Pancreas (tissue), 10 donors: ENCODE measurements at regions not wholly inside any gene's neighbourhood (a gene's known extent, or its start where the extent isn't known, plus 50 kb on each side); places are given as distances from the start of the nearest gene placed in this dataset.

Experiments used
- ATAC-seq, 4 donors: fragments of 200-7000 bp; cut with Tn5 transposase; one replicate each; pipeline versions ENCODE4 v1.8.0 to v1.9.1; 2020; ENCODE audit warnings: mild to moderate bottlenecking in 4 of 4, moderate library complexity in 4 of 4
- DNase-seq, 6 donors: peaks; one replicate each; pipeline ENCODE4 v3.0.0-alpha.2; 2020
- FAIRE-seq: peaks from 2 replicates; lab custom pipeline; 2012; peaks lifted over from hg19 to GRCh38; lab: Jason Lieb, UNC
- H3K27ac ChIP-seq, 4 donors: fragments of 200-600 bp; sonication (generic); 1 replicate in 3 of 4; 2 replicates in 1 of 4; pipeline versions ENCODE4 v1.5.0 to v1.8.0; 2020
- H3K27me3 ChIP-seq, 4 donors: fragments of 200-600 bp; one replicate each; pipeline ENCODE4 v1.8.0; 2021
- H3K36me3 ChIP-seq, 3 donors: fragments of 200-600 bp; sonication (generic) in 1 of 3; one replicate each; pipeline versions ENCODE4 v1.5.0 to v1.8.0; 2020 to 2021
- H3K4me1 ChIP-seq, 3 donors: fragments of 200-600 bp; one replicate each; pipeline ENCODE4 v1.8.0; 2021
- H3K4me3 ChIP-seq, 4 donors: fragments of 200-600 bp; sonication (generic) in 2 of 4; one replicate each; pipeline versions ENCODE4 v1.5.0 to v1.8.0; 2020 to 2021
- H3K9me3 ChIP-seq, 4 donors: fragments of 200-600 bp; one replicate each; pipeline ENCODE4 v1.8.0; 2021
- WGBS, 2 donors: extraction: QIAGEN DNeasy Blood & Tissue Kit; methylation state at CpG; one replicate each; pipeline ENCODE4 v1.1.7; 2013; 5-methylcytosine and 5-hydroxymethylcytosine counted together
- intact Hi-C, 3 donors: fragments of 100-400 bp; cut with DNase I; formaldehyde crosslinking; loops; one replicate each; pipeline versions ENCODE4 v1.11.1 to v1.14.2; 2022
- TF ChIP-seq, protein P1 (sequence below), 4 donors: fragments of 200-600 bp; sonication (generic) in 3 of 4; IDR thresholded peaks; one replicate each; pipeline versions ENCODE4 v1.5.0 to v1.8.0; 2021; ENCODE audit warnings: antibody characterized with exemption in 4 of 4
- donor health status: healthy with polysubstance abuse.
- donor health status: DM: no; HTN: no; CAD: no; lungs with moderate emphysema.
- donor health status: DM: no; HTN: no; CAD: no.
- donor health status: control.
- donor health status: control.
- donor health status: Bipolar disorder and iron deficiency.
- donor health status: DM: yes; HTN: yes; CAD: no.
- donor health status: DM: no; HTN: no; CAD: no.
- donor health status: DM: no; HTN: no; CAD: no.
- donor health status: DM: yes; HTN: yes; CAD: no.

DNA sequence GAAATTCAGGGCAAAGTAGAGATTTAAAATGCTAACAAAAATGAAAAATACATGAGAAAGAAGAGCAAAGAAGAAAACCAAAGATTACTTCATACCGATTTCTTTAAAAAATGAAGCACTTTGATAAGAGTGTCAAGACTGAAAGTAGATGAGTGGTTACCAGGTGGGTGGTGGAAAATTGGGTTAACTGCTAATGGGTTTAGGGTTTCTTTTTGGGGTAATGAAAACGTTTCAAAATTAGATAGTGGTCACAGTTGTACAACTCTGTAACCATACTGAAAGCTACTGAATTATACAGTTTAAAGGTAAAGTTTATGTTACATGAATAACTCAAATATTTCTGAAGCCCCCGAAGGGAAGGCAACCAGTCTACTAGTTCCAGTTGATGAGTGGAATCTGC, 179.4 kb downstream of the NDFIP2 start:
- H3K36me3 ChIP-seq, result no peaks in the 10 kb centered on the region
- no peaks in the 10 kb centered on the region for H3K27me3 ChIP-seq
- TF ChIP-seq, protein P1, sequence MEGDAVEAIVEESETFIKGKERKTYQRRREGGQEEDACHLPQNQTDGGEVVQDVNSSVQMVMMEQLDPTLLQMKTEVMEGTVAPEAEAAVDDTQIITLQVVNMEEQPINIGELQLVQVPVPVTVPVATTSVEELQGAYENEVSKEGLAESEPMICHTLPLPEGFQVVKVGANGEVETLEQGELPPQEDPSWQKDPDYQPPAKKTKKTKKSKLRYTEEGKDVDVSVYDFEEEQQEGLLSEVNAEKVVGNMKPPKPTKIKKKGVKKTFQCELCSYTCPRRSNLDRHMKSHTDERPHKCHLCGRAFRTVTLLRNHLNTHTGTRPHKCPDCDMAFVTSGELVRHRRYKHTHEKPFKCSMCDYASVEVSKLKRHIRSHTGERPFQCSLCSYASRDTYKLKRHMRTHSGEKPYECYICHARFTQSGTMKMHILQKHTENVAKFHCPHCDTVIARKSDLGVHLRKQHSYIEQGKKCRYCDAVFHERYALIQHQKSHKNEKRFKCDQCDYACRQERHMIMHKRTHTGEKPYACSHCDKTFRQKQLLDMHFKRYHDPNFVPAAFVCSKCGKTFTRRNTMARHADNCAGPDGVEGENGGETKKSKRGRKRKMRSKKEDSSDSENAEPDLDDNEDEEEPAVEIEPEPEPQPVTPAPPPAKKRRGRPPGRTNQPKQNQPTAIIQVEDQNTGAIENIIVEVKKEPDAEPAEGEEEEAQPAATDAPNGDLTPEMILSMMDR (IDR thresholded peaks at IDR 0.05), result no peak
- FAIRE-seq (no peak), ATAC-seq (no peak), DNase-seq (no peak)
- H3K4me3 ChIP-seq, result no peak overlapping the region
- WGBS, 2 donors, result 75 to 78% methylated on average over 3 of the region's 3 CpGs
- no peaks in the 10 kb centered on the region for H3K9me3 ChIP-seq
- no peak overlapping the region for H3K27ac ChIP-seq
- intact Hi-C loops, result no loop called here
- H3K4me1 ChIP-seq, result peaks cover 7 to 17% (median 8%) of the 10 kb centered on the region in 3 donors

GRCh38 chr13:79659121-79659521, 178.2 kb downstream of the NDFIP2 start:
- H3K36me3 ChIP-seq, result no peaks in the 10 kb centered on the region
- H3K9me3 ChIP-seq, result no peaks in the 10 kb centered on the region
- 21 to 27% methylated on average over 5 of the region's 5 CpGs for WGBS, 2 donors
- ATAC-seq (peak; percentile 81 to 85 (median 84)), FAIRE-seq (no peak), DNase-seq (peak in 2 of 6 donors; percentile 15 to 25)
- intact Hi-C loops, result no loop called here
- no peaks in the 10 kb centered on the region for H3K27me3 ChIP-seq
- H3K4me1 ChIP-seq, result peaks cover 7 to 17% (median 8%) of the 10 kb centered on the region in 3 donors
- peak overlapping the region in 2 of 4 donors; percentile 1 to 39 for H3K27ac ChIP-seq
- TF ChIP-seq, protein P1 (IDR thresholded peaks at IDR 0.05), result no peak
- H3K4me3 ChIP-seq, result no peak overlapping the region

DNA sequence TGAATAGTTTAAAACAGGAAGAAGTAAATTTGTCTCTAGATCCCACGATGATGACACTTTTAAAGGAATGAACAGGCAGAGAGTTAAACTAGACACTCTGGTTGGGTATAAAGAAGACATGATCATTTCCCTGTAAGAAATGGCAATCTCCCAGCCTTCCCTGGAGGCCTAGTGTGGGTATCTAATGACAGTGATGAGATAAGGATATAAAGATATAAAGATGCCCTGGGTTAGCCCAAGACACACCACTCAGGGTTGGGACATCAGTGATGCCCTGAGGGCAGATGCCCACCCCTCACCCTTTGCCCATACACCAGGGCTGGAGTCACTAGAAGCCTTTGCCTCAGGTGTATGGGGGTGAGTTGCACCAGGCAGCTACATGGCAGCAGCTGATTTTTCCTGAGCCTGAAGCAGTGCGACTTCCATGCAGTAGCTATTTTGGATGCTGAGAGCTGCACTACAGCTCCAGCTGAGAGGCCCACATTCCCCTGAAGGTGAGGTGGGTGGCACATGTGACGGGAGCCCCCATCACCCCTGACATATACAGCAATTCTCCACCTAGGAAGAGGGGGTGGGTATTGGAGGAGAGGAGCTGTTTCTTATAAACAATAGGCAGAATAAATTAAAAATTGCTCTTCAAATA, 177.5 kb downstream of the NDFIP2 start:
- H3K4me1 ChIP-seq, result peaks cover 7 to 17% (median 8%) of the 10 kb centered on the region in 3 donors
- intact Hi-C loops, result no loop called here
- TF ChIP-seq, protein P1 (IDR thresholded peaks at IDR 0.05), result no peak
- no peak for DNase-seq
- 79 to 82% methylated on average over 3 of the region's 3 CpGs for WGBS, 2 donors
- no peaks in the 10 kb centered on the region for H3K36me3 ChIP-seq
- H3K9me3 ChIP-seq, result no peaks in the 10 kb centered on the region
- ATAC-seq, result no peak
- no peak overlapping the region for H3K4me3 ChIP-seq
- peak overlapping the region in 1 of 4 donors; percentile 1 for H3K27ac ChIP-seq
- FAIRE-seq, result no peak
- no peaks in the 10 kb centered on the region for H3K27me3 ChIP-seq

- no peak overlapping the region for H3K4me3 ChIP-seq
- ATAC-seq (no peak), FAIRE-seq (no peak), DNase-seq (no peak)
- H3K27ac ChIP-seq, result no peak overlapping the region
- no peaks in the 10 kb centered on the region for H3K27me3 ChIP-seq
- H3K36me3 ChIP-seq, result no peaks in the 10 kb centered on the region
- no peaks in the 10 kb centered on the region for H3K9me3 ChIP-seq
- TF ChIP-seq, protein P1 (IDR thresholded peaks at IDR 0.05), result no peak
- intact Hi-C loops, result no loop called here
- 96 to 100% methylated on average over 2 of the region's 2 CpGs for WGBS, 2 donors
- peaks cover 0 to 11% (median 8%) of the 10 kb centered on the region in 3 donors for H3K4me1 ChIP-seq
These were observed 174.6 kb downstream of the NDFIP2 start for GRCh38 chr13:79655509-79655908.

- no peak for FAIRE-seq
- no peak for ATAC-seq
- H3K27me3 ChIP-seq, result no peaks in the 10 kb centered on the region
- H3K9me3 ChIP-seq, result no peaks in the 10 kb centered on the region
- H3K36me3 ChIP-seq, result no peaks in the 10 kb centered on the region
- H3K4me1 ChIP-seq, result peaks cover 0 to 8% (median 7%) of the 10 kb centered on the region in 3 donors
- no peak overlapping the region for H3K27ac ChIP-seq
- TF ChIP-seq, protein P1 (IDR thresholded peaks at IDR 0.05), result no peak
- DNase-seq, result no peak
- intact Hi-C loops, result no loop called here
- no peak overlapping the region for H3K4me3 ChIP-seq
These were observed 173.6 kb downstream of the NDFIP2 start for GRCh38 chr13:79654520-79654919.
